HG03280 (cell line): ENCODE measurements at regions not wholly inside any gene's neighbourhood (a gene's known extent, or its start where the extent isn't known, plus 50 kb on each side); places are given as distances from the start of the nearest gene placed in this dataset.
"Not testable (repeated sequence)": the region's sequence is repeated elsewhere in the genome, so short reads cannot be mapped to it uniquely, and the experiment has no call there.

Experiments
- ATAC-seq: cut with Tn5 transposase; IDR thresholded peaks from one replicate; pipeline ENCODE4 v1.9.1; 2021; ENCODE audit warnings: mild to moderate bottlenecking, moderate library complexity; ENCODE audit not compliant: unreplicated experiment

GRCh38 chr1:177891809-177892208 lies 78.0 kb downstream of the SEC16B start:
- ATAC-seq: no peak

- no peak for ATAC-seq
Observed at GRCh38 chr1:177890479-177890878, 79.4 kb downstream of the SEC16B start.

DNA sequence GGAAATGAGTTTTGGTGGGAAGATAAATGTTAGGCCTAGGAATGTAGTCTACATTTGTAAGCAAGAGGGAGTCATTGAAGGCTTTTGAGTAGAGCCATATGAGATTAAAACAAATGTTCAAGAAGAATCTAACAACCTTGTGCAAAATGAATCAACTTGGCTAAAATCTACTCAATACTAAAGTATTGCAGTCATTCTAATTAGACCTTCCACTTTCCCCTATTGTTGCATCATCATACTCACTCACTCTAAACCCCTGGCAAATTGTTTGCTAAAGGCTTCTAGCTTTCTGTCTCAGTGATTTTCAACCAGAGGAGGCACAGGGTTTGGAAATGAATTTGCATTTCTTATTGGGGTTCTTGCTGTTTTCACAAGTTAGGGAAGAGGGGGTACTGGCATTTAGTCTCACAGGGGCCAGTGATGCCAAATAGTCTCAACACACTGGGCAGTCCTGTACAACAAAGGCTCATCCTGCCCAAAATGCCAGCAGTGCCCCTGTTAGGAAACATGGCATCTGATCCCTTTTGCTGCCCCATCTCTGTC lies 85.3 kb downstream of the SEC16B start:
- ATAC-seq: no peak

- no peak for ATAC-seq
Observed at GRCh38 chr1:177883581-177883980, 86.3 kb downstream of the SEC16B start.

GRCh38 chr1:177880339-177880891 lies 89.4 kb downstream of the SEC16B start:
- ATAC-seq: no peak

- ATAC-seq: no peak
Observed at GRCh38 chr1:177877086-177877485, 92.8 kb downstream of the SEC16B start.

DNA sequence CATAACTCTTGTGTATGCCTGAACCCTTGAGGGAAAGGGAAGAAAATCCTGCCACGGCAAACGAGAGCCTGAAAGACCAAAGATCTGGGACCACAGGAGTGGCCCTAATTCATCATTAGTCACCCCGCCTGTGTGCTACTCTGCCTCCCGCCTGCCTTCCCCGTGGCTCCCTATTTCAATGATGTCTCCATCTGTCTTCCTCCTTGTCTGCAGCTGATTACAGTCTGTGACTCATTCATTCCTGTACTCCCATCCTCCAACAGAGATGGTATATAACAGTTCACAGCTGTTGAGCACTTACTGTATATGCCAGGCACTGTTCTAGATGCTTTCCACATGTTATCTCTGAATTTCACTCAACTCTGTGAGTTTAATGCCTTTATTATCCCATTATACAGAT lies 96.6 kb downstream of the SEC16B start:
- no peak for ATAC-seq

DNA sequence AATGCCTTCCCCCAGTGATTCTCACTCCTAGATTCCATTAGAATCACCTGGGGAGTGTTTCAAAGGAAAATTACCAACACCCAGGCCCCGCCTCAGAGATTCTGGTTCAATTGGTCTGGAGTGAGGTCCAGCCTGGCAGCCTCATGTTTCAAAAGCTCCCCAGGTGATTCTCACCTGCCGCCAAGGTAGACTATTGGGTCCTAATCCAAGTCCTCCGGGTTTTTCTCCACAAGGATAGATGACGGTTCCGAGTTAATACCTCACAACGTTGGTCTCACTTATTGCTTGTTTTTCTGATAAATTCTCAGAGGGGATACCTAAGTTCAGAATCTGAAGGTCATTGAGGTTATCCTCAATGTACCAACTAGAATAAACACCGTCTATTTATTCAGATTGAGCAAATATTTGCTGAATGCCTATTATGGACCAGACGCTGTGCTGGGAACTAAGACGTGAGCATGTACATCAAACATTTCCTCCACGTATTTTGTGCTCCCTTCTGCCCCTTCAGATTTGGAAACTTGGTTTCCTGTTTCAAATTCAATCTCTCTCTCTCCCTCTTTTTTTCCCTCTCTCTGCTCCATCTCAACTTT lies 97.5 kb downstream of the SEC16B start:
- ATAC-seq: no peak

DNA sequence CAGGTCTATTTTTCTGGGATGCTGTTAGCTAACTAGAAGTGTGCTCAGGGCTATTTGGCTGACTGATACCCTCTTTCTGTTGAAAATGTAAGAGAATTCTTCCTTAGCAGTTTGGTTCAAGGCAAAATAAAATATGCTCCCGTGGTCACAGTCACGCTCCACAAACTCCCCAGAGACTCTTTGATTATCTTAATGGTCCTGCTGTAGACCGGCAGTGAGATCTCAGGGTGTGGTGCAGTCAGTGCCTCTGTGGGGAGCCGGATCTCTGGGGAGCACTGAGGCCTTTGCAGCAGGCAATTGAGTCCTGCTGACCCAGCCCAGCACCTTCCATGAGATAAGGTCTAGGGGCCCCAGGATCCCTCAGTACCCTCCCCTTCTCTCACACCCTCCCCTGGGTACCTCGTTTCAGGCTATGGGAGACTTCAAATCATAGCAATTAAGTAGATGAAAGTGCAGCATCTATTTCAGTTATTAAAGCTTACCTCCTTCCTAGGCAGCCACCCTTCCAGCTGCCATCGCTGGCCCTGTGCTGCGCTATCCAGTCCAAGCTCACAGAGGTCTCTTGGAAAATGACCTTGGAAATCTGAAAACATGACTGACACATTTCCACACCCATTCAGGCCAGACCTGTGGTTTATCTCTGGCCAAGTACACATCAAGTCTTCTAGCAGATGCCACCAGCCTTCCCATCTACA lies 98.1 kb downstream of the SEC16B start:
- ATAC-seq: no peak

DNA sequence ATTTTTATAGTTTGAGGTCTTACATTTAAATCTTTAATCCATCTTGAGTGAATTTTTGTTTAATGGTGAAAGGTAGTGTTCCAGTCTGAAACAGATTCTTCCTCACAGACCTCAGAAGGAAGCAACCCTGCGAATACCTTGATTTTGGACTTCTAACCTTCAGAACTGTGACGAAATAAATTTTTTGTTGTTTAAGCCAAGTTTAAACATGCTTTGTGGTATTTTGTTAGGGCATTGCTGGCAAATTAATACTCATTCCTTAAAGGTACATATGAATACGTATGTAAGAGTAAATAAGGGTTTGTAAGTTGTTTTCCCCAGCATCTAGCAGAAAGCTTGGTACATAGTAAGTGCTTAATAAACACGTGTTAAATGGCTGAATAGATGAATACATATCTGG lies 100.3 kb downstream of the SEC16B start:
- ATAC-seq: no peak

DNA sequence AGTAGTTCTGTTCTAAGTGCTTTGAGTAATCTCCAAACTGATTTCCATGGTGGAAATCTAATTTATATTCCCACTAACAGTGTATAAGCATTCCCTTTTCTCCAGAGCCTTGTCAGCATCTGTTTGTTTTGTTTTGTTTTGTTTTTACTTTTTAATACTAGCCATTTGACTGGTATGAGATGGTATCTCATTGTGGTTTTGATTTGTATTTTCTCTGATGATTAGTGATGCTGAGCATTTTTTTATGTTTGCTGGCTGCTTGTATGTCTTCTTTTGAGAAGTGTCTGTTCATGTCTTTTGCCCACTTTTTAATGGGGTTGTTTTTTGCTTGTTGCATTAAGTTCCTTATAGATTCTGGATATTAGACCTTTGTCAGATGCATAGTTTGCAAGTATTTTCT lies 100.8 kb downstream of the SEC16B start:
- ATAC-seq: not testable (repeated sequence)

GRCh38 chr1:177865807-177866206 lies 104.1 kb downstream of the SEC16B start:
- ATAC-seq: no peak

DNA sequence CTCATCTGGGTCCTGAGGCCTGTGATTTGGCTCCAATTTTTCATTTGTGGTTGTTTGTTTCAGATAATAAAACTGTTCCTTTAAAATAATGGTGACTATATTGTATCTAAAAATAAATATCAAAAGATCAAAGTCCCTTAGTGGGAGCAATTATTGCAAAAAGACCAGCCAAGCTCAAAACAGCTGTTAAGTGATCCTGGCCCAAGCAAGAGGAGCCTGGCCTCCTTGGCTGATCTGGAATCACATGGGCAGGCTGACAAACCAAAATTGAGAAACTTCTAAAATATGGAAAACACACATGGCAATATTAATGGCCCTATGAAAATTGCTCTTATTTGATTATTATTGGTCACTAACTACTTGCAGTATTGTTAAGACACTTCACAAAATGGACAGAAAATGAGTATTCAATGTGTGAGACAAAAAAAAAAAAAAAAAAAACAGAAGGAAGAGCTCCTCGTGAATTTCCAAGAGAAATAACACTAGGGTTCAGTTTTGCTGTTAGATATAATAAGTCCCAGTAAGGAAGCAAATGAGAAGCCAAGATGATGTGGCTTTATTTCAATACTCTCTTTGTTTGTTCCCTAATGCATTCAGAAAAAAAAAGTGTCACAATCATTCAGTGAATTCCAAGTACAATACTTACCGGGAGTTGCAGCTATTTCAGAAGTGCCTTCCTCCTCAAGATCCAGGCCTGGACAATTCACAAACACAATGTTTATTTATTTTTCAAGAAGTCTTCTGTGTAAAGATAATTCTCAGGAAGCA lies 105.1 kb downstream of the SEC16B start:
- ATAC-seq: no peak

- ATAC-seq: no peak
Observed at GRCh38 chr1:177863796-177864195, 106.1 kb downstream of the SEC16B start.

DNA sequence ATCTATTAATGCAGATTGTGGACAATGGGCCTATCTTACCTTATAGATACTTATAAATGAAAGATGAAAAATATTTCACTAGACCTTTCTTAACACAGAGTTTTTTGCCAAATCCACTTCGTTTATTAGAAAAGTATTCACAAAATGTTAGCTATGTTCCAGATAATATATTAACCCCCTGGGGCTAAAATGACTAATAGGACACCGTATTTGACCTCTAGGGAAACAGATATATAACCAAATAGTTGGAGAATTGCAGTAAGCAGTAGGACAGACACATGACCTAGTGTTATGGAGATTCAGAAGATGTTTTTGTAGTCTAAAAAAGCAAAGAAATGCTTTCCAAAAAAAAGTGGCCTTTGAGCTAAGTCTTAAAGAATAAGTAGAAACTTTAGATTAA lies 106.9 kb downstream of the SEC16B start:
- ATAC-seq: no peak

- ATAC-seq: no peak
Observed at GRCh38 chr1:177859572-177859971, 110.3 kb downstream of the SEC16B start.

DNA sequence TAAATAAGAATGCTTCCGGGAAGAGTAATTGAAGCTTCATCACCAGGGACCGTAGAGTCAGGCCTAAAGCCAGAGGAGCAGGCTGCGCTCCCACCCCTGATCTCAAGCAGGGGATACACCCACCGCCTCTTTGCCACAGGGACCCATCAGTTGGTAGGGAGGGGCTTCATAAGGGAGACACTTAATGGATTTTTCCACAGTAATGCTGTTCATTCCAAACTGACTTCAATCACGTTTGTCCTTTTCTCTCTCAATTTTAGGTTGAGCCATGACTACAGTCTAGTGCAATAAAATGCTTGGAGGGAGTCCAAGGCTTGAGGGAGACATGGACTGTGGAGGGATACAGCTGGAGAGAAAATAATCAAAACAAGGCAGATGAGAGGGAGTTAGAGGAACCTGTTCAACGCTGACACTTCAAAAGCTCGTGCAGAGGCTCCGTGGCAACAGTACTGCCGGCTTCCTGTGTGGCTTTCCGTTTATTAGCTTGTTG lies 111.5 kb downstream of the SEC16B start:
- no peak for ATAC-seq

GRCh38 chr1:177857285-177857684 lies 112.6 kb downstream of the SEC16B start:
- ATAC-seq: no peak

DNA sequence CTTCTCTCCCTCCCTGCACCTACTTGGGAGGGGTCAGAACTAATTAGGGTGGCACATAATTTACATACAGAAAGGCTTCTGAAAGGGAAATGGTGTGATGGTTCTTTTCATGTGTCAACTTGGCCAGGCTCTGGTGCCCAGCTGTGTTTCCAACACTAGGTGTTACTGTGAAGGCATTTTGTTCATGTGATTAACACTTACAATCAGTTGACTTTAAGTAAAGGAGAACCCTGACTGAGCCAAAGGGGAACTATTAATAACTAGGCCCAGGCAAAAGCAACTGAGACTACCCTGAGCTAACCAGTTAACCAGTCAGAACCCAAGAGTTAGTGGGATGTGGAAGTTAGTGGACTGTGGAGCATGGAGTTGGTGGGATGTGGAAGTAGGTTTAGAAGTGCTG lies 114.9 kb downstream of the SEC16B start:
- ATAC-seq: no peak

- ATAC-seq: no peak
Observed at GRCh38 chr1:177849579-177850290, 120.1 kb downstream of the SEC16B start.

DNA sequence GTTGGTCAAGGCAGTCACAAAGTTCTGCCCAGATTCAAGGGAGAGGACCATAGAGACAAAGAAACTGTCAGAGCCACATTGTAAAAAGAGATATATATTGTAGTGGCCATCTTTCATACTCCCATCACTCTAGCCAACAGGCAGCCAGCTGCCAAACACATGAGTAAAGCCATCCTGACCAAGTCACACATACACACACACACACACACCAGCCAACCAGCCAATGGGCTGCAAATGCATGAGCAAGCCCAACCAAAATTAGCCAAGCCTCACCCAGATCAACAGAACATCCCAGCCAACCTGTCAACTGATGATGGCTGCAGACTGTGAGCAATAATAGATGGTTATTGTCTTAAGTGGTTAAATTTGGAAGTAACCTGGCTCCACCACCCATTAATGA lies 120.7 kb downstream of the SEC16B start:
- ATAC-seq: no peak
